Erythroblast (primary cell): ENCODE measurements at regions not wholly inside any gene's neighbourhood (a gene's known extent, or its start where the extent isn't known, plus 50 kb on each side); places are given as distances from the start of the nearest gene placed in this dataset.

Experiments used
- GATA1 ChIP-seq: IDR thresholded peaks from 2 replicates; pipeline ENCODE4 v1.6.1; 2011; ENCODE audit warnings: low read depth, mild to moderate bottlenecking, control low read depth, low read length, moderate library complexity
- POLR2A ChIP-seq: IDR thresholded peaks from 2 replicates; pipeline ENCODE4 v1.6.1; 2011; ENCODE audit warnings: mild to moderate bottlenecking, low read length

DNA sequence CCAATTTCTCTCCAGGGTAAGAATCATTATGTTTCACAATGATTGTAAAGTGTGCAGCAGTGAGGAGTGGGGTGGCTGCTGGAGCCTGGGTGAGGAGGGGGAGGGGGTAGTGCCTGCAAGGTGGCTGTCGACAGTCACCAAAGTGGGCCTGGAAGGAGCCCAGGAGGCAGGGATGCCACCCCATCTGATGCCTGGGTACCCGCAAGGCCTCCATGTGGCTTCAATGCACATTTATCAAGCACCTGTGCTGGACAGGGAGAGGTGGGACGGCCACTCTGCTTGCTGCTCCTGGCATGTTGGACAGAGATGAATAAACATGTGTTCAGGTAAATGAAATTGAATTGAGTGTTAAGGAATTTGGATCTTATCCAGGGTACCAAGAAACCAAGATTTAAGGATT, 78.8 kb upstream of the DISP3 start:
- no peak for TF ChIP-seq POLR2A
- TF ChIP-seq GATA1, result no peak
